ENCODE measurements at regions not wholly inside any gene's neighbourhood (a gene's known extent, or its start where the extent isn't known, plus 50 kb on each side); places are given as distances from the start of the nearest gene placed in this dataset.
A peak's percentile ranks its signal among the peaks of the same experiment; 100 is the strongest.

DNA sequence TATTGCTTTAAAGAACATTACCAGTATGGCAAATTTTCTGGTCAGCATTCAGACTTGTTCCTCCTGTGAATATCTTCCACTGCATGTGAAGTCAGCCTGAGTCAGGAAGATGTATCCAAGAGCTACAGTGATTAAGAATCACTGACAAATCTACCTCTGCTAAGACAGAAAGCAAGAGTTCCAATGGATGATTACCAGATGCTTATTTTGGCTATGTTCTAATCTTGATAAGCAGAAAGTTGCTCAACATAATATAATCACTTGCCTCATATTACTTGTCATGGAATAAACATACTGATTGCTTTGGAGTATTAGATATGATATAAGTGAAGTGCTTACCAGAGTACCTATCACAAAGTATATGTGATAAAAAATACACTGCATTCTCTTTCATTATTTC lies 738.1 kb downstream of the ADGRL2 start:
- Histone ChIP-seq H3K9me3 (ENCODE audit: low read depth, low read length) (no peaks in the 10 kb centered on the region), H3K36me3 (ENCODE audit: insufficient read depth, low read length) (no peaks in the 10 kb centered on the region), H3K4me2 (ENCODE audit: insufficient read depth, low read length) (no peak overlapping the region), H2AFZ (ENCODE audit: low read length) (no peak overlapping the region), H3K79me2 (ENCODE audit: insufficient read depth, low read length) (no peaks in the 10 kb centered on the region), H3K27me3 (ENCODE audit: insufficient read depth, low read length) (no peaks in the 10 kb centered on the region), H3K4me1 (ENCODE audit: insufficient read depth, low read length) (peaks cover 4% of the 10 kb centered on the region), H3K4me3 (ENCODE audit: insufficient read depth, low read length) (no peak overlapping the region), H3K27ac (ENCODE audit: low read depth, low read length) (no peak overlapping the region), H4K20me1 (ENCODE audit: insufficient read depth, low read length) (no peaks in the 10 kb centered on the region)
- TF ChIP-seq, protein P1, sequence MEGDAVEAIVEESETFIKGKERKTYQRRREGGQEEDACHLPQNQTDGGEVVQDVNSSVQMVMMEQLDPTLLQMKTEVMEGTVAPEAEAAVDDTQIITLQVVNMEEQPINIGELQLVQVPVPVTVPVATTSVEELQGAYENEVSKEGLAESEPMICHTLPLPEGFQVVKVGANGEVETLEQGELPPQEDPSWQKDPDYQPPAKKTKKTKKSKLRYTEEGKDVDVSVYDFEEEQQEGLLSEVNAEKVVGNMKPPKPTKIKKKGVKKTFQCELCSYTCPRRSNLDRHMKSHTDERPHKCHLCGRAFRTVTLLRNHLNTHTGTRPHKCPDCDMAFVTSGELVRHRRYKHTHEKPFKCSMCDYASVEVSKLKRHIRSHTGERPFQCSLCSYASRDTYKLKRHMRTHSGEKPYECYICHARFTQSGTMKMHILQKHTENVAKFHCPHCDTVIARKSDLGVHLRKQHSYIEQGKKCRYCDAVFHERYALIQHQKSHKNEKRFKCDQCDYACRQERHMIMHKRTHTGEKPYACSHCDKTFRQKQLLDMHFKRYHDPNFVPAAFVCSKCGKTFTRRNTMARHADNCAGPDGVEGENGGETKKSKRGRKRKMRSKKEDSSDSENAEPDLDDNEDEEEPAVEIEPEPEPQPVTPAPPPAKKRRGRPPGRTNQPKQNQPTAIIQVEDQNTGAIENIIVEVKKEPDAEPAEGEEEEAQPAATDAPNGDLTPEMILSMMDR (IDR thresholded peaks at IDR 0.05; ENCODE audit: extremely low read depth, low read depth, low read length), result no peak
- DNase-seq (ENCODE audit: insufficient read length, low spot score, missing footprints), result peak; percentile 15

DNA sequence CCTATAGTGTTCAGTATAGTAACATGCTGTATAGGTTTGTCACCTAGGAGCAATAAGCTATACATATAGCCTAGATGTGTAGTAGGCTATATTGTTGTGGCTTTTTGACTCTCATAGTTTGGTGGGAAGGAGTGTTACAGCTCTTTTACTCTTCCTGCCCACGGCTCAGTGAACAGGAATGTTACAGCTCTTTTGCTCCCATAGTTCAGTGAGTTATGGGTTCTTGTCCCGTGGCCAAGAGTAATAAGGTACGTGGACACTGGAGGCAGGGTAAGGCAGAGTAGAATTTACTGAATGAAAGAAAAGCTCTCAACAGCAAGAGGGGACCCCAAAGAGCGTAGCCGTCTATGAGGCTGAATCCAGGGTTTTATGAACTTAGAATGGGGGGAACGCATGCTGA lies 734.3 kb downstream of the ADGRL2 start:
- H3K4me2 ChIP-seq (ENCODE audit: insufficient read depth, low read length), result no peak overlapping the region
- H3K4me1 ChIP-seq (ENCODE audit: insufficient read depth, low read length), result peaks cover 4% of the 10 kb centered on the region
- DNase-seq (ENCODE audit: insufficient read length, low spot score, missing footprints), result no peak
- TF ChIP-seq, protein P1 (IDR thresholded peaks at IDR 0.05; ENCODE audit: extremely low read depth, low read depth, low read length), result no peak
- H3K36me3 ChIP-seq (ENCODE audit: insufficient read depth, low read length), result no peaks in the 10 kb centered on the region
- H2AFZ ChIP-seq (ENCODE audit: low read length), result no peak overlapping the region
- H3K79me2 ChIP-seq (ENCODE audit: insufficient read depth, low read length), result no peaks in the 10 kb centered on the region
- H3K9me3 ChIP-seq (ENCODE audit: low read depth, low read length), result no peaks in the 10 kb centered on the region
- no peak overlapping the region for H3K4me3 ChIP-seq (ENCODE audit: insufficient read depth, low read length)
- H4K20me1 ChIP-seq (ENCODE audit: insufficient read depth, low read length), result no peaks in the 10 kb centered on the region
- no peaks in the 10 kb centered on the region for H3K27me3 ChIP-seq (ENCODE audit: insufficient read depth, low read length)
- no peak overlapping the region for H3K27ac ChIP-seq (ENCODE audit: low read depth, low read length)

DNA sequence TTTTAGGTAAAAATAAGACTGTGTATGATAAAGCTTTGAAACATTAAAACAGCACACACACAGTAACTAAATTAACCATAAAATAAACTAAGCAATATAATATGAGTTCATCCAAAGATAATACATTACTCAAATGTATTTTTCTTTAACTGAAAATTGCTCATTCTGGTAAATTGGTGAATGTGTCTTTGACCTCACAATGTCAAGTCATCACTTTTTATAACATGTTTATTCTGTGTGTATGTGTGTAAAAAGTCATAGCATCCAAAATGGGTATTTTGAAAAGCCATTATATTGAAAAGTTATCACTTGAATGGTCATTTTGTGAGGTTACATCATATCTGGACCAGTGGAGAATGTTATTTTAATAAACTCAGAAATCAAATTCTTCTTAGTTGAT lies 724.6 kb downstream of the ADGRL2 start:
- no peaks in the 10 kb centered on the region for H3K36me3 ChIP-seq (ENCODE audit: insufficient read depth, low read length)
- no peaks in the 10 kb centered on the region for H3K9me3 ChIP-seq (ENCODE audit: low read depth, low read length)
- TF ChIP-seq, protein P1 (IDR thresholded peaks at IDR 0.05; ENCODE audit: extremely low read depth, low read depth, low read length), result no peak

DNA sequence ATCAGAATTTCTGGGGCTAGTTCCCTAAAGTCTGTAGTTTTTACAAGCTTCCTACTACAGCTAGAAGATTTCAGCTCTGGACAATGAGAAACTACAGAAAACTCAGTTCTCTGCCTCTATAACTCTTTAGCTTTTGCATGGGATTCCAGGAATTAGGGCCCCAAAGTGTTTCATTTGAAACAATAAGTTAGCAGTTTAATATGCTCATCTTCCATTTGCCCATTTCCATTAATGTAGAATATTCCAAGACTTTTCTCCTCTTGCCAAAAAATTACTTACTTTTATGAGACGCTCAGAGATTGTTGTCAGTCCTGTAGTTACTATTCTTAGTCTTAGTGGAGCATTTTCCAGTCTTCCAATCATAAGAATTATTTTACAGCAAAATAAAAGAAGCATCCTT lies 719.9 kb downstream of the ADGRL2 start:
- no peak for DNase-seq (ENCODE audit: insufficient read length, low spot score, missing footprints)
- H3K4me2 ChIP-seq (ENCODE audit: insufficient read depth, low read length), result no peak overlapping the region
- no peaks in the 10 kb centered on the region for H3K79me2 ChIP-seq (ENCODE audit: insufficient read depth, low read length)
- no peak overlapping the region for H2AFZ ChIP-seq (ENCODE audit: low read length)
- H4K20me1 ChIP-seq (ENCODE audit: insufficient read depth, low read length), result no peaks in the 10 kb centered on the region
- H3K4me1 ChIP-seq (ENCODE audit: insufficient read depth, low read length), result no peaks in the 10 kb centered on the region
- H3K4me3 ChIP-seq (ENCODE audit: insufficient read depth, low read length), result no peak overlapping the region
- no peaks in the 10 kb centered on the region for H3K36me3 ChIP-seq (ENCODE audit: insufficient read depth, low read length)
- TF ChIP-seq, protein P1 (IDR thresholded peaks at IDR 0.05; ENCODE audit: extremely low read depth, low read depth, low read length), result no peak
- H3K27ac ChIP-seq (ENCODE audit: low read depth, low read length), result no peak overlapping the region
- no peaks in the 10 kb centered on the region for H3K27me3 ChIP-seq (ENCODE audit: insufficient read depth, low read length)
- no peaks in the 10 kb centered on the region for H3K9me3 ChIP-seq (ENCODE audit: low read depth, low read length)

More for the DNA sequence above, 724.6 kb downstream of the ADGRL2 start:
- Histone ChIP-seq H3K4me2 (ENCODE audit: insufficient read depth, low read length) (no peak overlapping the region), H3K4me1 (ENCODE audit: insufficient read depth, low read length) (no peaks in the 10 kb centered on the region), H3K4me3 (ENCODE audit: insufficient read depth, low read length) (no peak overlapping the region), H4K20me1 (ENCODE audit: insufficient read depth, low read length) (no peaks in the 10 kb centered on the region), H3K27ac (ENCODE audit: low read depth, low read length) (no peak overlapping the region), H3K27me3 (ENCODE audit: insufficient read depth, low read length) (no peaks in the 10 kb centered on the region), H2AFZ (ENCODE audit: low read length) (no peak overlapping the region), H3K79me2 (ENCODE audit: insufficient read depth, low read length) (no peaks in the 10 kb centered on the region)
- no peak for DNase-seq (ENCODE audit: insufficient read length, low spot score, missing footprints)
